ENCODE measurements at regions not wholly inside any gene's neighbourhood (a gene's known extent, or its start where the extent isn't known, plus 50 kb on each side); places are given as distances from the start of the nearest gene placed in this dataset.

GRCh38 chr5:178801021-178801420 lies 58.7 kb upstream of the ZNF354B start:
- TF ChIP-seq ZNF148 (tag by site-specific recombination; IDR thresholded peaks at IDR 0.05; ENCODE audit: borderline replicate concordance) (no peak), CTCF (tag by site-specific recombination; IDR thresholded peaks at IDR 0.05) (no peak), ZBTB49 (tag by site-specific recombination; IDR thresholded peaks at IDR 0.05; ENCODE audit: low read depth) (no peak), ZBTB21 (tag by site-specific recombination; IDR thresholded peaks at IDR 0.05) (no peak), ZNF311 (tag by site-specific recombination; IDR thresholded peaks at IDR 0.05; ENCODE audit: borderline replicate concordance) (no peak)
